NT2/D1 (cell line): ENCODE measurements at regions not wholly inside any gene's neighbourhood (a gene's known extent, or its start where the extent isn't known, plus 50 kb on each side); places are given as distances from the start of the nearest gene placed in this dataset.

Source experiments
- SUZ12 ChIP-seq: IDR thresholded peaks from 2 replicates; pipeline ENCODE4 v1.6.1; 2011; ENCODE audit not compliant: insufficient read length, insufficient read depth; ENCODE audit errors: extremely low read depth
- YY1 ChIP-seq: IDR thresholded peaks from 2 replicates; pipeline ENCODE4 v1.6.1; 2011; ENCODE audit not compliant: insufficient read length, insufficient read depth
- ZNF274 ChIP-seq: IDR thresholded peaks from 2 replicates; pipeline ENCODE4 v1.6.1; 2011; ENCODE audit warnings: mild to moderate bottlenecking, low read depth, low read length

GRCh38 chr6:51480040-51480439, 607.4 kb downstream of the PKHD1 start:
- TF ChIP-seq ZNF274 (no peak), SUZ12 (no peak), YY1 (no peak)
